Stimulated activated CD4-positive, alpha-beta T cell treated with anti-CD3 and anti-CD28 coated beads, Interleukin-12 subunit alpha, Interleukin-12 subunit beta, amount 100 ng/mL, for 48 hours (primary cell): ENCODE measurements at regions not wholly inside any gene's neighbourhood (a gene's known extent, or its start where the extent isn't known, plus 50 kb on each side); places are given as distances from the start of the nearest gene placed in this dataset.
"Not testable (repeated sequence)": the region's sequence is repeated elsewhere in the genome, so short reads cannot be mapped to it uniquely, and the experiment has no call there.

Experiments used
- DNase-seq, 3 donors: peaks; one replicate each; pipeline ENCODE4 v3.0.0-alpha.2; 2020; ENCODE audit warnings: low read depth in 2 of 3, low spot score in 1 of 3

DNA sequence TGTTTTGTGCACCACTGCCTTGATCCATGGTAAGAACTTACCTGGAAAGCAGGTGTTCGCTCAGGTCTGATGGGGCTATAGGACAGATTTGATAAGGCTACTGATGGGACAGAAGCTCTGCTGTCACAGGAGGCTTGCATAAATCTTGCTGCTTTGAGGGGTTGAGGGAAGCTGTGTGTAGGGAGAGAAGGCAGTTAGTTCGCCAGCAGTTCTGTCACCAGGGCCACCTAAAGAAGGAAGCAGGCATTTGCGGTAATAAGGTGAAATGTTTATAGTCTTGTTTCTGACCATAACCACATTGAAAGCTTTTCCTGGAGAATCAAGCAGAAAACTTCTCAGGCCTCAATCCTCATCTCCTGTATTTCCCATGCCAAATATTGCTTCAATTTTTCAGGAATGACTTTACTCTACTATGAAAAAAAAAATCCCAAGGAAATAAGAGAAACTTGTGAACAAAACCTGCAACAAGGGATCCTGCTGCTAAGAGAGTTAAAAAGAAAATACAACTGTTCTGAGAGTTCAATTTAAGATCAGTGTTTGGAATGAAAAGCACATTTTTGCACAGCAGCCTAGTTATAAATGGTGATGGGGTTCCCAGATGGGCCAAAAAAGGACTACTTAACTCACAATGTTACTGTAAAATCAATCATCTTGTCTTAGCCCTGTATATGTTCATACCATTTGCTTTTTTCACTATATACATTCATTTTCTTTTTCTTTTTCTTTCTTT, 122.0 kb upstream of the RANBP3L start:
- DNase-seq: no peak

DNA sequence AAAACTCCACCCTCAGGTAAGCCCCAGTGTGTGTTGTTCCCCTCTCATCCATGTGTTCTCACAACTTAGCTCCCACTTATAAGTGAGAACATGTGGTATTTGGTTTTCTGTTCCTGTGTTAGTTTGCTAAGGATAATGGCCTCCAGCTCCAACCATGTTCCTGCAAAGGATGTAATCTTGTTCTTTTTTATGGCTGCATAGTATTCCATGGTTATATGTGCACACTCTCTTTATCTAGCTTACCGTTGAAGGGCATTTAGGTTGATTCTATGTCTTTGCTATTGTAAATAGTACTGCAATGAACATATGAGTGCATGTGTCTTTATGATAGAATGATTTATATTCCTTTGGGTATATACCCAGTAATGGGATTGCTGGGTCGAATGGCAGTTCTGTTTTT, 124.4 kb upstream of the RANBP3L start:
- not testable (repeated sequence) for DNase-seq

DNA sequence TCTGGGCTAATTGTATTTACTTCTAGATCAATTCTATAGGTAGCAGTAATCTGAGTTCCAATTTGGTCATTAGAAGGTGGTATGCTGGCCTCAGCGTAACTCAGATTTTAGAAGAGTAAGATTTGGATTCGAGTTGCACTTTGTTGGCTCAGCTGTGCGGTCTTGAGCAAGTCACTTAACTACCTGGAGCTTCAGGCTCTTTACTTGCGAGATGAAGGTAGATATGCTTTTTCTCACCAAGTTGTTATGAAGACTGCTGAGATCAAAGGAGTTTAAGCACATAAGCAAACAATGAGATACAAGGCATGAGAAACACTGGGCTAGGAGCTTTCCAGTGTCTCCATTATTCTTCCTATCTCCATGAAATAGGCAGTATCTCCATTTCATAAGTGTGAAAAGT, 133.8 kb upstream of the RANBP3L start:
- no peak for DNase-seq

DNA sequence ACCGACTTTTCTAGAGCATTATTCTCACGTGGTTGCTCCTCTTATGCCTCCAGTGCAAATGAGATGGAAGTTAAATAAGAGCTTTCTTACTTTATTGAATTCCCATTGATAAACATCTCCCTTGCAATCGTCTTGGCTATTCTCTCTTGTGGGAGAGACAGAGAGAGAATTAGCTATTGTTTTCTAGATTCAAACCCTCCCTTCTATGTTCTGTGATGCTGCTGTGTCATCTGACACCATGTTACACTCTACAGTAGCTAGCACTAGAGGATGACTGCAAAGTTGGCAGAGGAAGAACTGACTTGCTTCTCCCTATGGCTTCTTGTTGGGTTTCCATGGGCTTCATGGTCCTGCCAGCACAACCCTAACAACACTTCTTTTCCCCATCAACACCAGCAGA, 134.6 kb upstream of the RANBP3L start:
- DNase-seq: no peak

DNA sequence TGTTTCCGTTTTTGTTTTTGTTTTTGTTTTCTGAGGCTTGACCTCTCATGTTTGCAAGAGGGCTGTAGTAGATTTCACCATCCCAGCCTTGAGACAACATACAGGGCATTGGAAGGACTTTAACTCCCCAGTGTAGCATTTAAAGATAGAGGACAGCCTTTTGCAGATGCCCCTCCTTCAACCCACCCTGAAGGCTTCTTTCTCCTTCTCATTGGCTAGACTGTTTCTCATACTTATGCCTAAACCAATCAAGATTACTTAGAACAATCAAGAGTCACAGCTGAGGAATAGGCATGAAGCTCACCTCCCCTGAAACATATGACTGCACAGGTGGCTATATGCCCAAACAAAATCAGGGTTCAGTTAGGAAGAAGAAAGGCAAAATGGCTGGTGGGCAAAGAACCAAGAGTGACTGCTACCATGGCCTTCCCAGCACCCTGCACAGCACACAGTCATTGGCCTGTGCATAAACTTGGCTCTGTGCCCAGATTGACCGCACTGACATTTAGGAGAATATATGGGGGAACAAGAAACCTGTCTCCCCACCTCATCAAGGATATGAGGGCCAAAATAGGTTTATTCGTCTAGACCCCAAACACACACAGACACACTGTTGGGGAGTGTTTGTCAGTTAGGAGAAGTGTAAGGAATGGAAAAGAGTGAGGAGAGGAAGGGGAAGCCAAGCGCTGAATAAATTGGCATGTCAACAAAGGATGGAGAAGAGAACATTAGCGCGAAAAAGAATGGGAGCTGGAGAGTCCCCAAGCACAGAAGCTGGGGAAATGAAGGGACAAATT, 137.3 kb upstream of the RANBP3L start:
- no peak for DNase-seq

DNA sequence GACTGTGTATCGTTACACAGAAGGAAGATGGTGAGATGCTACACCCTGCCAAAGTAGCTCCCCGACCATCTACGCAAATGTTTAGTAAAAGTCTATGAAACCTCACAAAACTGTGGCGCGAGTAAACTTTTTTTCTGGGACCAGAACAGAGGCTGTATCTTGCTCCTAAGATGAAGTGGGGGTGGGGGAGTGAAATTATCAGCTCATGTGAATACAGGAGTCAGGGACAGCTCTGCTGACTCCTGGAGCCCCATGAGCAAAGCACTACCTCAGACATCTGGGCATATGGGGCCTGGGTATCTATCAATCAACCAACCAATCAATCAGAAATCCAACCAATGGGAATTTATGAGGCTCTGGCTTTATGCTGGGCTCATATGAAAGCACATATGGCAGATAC, 138.6 kb upstream of the RANBP3L start:
- DNase-seq: no peak

DNA sequence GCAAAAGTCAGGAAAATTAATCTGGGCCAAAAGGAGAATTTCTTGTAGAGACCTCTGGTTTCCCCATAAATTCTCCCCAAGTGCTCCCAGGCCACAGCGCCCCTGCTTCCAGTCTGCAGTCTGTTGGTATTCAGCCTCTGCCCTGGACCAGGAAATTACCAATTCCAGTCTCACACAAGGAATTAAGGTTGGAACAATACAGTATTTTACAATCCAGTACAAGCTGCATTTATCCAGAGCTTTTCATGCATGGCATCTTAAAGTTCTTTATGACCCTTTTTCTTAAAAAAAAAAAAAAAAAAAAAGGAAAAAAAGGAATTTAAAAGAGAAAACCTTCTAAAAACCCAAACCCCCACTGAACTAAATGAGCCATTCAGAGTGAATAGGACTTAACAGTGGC, 139.6 kb upstream of the RANBP3L start:
- DNase-seq: no peak

DNA sequence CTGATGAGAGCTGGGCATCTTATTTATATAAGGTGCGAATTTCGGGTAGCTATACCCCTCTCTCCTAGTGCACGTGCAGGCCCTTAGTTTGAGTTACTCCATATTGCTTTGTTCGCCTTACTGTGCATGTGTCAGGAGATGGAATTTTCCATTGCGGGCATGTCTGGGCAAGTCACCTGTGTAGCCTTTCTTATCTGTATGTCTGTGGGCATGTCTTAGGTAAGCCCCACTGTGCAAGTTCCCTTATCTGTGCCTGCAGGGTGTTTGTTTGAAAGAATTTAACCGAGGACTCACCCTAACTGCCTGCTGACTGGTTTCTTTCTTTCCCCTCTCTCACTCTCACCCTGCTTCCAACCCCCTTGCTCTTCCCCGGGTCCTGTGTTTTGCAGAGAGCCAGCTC, 140.7 kb upstream of the RANBP3L start:
- DNase-seq: no peak

DNA sequence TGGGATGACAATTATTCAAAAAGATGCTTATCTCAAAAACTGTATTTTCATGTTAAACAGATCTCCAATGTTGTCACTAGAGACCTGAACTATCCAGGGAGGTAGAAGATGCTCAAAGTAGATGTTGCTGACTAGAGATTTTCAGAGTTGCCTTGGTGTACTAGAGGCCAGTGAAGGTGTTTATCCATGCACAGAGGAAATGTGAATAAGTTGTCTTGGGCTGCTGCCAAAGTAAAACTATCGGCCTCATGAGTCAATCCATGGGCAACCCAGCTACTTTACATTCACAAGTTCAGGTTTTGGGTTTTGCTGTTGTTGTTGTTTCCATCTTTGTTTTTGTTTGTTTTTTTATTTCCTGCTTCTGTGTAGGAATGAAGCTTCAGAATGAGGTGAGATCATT, 141.1 kb upstream of the RANBP3L start:
- DNase-seq: no peak

DNA sequence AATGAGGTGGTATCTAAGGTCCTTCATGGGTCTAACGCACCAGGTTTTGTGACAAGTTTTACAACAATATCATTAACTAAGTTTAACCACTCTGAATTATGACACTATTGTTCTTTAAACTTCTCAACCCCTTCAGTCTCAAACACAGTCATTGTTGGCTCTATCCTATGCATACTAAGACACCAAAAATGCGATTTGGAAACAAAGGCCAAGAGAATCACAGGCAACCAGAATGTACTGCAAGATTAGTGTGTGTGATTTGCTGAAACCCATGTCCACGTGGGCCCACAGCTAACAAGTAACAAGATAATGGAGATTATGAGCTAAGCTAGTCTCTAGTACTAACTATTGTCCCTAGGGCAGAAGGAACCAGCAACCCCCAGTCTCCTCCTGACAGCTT, 142.2 kb upstream of the RANBP3L start:
- DNase-seq: no peak

DNA sequence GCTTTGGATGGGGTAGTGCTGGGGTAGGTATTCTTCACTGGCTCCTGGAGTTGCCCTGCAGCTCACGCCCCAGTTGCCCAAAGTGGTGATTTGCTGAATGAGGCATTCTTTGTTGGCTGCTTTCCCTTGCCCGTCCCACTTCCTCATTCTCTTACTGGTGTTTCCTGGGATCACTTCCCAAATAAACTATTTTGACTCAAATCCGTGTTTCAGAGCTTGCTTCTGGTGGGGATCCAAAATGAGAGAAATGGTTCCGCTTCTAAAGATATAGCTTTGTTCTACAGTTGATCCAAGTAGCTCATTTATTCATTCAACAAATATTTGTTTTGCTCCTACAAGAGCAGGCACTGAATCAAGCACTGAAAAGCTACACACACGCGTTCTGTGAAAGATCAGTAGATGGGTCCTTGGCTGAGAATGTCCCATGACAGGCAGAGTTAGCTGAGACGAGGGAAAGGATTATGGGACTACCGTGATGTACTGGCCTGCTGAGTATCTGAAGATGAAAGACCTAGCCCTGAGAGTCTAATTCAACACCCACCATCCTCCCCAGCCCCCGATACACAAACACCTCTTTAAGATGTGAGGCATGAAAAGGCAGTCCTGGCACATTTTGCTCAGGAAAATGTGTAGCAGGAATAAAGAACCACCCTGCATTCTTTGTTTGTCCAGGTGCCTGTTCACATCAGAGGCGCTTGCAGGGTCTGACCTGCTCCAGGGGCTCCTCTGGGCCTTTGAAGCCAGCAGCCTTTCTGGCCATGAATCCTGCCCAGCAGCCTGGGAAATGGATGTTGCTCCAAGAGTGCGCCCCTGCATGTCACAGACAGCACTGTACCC, 143.1 kb upstream of the RANBP3L start:
- no peak for DNase-seq

DNA sequence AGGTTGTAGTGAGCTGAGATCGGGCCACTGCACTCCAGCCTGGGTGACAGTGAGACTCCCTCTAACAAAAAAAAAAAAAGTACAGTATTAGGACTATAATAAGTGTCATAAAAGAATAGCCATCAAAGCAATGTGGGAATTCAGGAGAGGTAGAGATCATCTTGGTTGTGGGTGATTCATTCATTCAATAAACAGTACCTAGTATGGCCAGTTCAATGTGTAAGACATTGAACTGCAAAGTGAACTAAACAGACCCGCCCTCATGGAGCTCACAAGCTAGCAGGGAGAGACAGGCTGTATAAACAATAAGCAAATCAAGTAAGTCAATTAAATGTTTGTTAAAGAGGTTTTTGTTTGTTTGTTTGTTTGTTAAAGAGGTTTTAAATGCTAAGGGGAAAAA, 146.1 kb upstream of the RANBP3L start:
- DNase-seq: no peak

DNA sequence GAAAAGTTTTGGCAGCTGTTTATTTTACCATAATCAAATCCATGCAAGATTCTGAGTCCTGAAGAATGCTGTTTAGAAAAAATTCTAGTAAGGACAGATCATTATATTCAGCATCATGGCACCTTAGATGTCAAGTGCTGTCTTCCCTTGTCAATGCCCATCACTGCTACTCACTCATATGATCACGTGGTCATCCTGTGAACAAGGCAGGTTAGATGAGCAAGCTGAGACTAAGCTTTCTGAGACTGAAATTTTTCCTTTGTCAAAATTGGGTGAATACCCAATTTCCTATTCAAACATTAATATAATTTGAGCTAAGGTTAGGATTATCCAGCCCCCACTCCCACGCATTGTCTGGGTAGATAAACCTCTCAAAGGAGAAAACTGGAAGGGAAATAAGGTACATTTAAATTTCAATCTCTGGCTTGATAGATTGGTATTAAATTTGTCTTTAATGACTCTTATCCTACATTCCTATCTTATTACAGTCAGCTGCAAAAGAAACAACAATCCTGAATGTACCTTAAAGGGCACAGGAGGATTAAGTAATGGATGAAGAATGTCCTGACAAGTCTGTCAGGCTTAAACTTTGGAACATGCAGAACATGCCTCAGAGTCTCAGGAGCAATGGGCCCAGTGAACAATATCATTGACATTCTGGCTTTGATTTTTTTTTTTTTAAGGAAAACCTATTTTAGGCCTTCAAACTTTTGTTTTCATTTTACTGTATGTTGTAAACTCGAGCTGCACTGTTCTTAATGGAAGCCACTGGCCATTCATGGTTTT, 148.7 kb upstream of the RANBP3L start:
- DNase-seq: no peak

DNA sequence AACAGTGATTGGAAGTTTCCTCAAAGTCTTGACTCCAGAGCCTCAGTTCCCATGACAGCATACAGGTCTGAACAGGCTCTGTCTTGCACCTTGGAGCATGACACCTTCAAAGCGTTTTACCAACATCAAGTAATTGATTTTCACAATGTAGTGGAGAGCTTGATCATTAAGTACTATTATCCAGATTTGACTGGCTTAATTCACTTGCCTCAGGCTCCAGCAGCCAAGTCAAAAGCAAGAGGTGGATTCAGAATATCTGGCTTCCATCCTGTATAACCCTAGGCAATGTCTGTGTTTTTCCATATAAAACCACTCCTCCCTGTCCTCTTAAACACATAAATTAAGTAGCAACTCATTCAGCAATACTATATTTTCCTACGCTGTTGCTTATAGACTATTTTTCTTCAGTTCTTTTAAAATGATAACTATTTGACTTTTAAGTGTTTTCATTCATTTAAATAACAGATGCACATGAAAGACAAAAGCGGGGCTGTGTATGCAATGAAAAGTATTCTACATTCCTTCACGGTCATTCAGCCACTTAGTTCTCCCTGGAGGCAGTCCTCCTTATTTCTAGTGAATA, 150.8 kb upstream of the RANBP3L start:
- no peak for DNase-seq

DNA sequence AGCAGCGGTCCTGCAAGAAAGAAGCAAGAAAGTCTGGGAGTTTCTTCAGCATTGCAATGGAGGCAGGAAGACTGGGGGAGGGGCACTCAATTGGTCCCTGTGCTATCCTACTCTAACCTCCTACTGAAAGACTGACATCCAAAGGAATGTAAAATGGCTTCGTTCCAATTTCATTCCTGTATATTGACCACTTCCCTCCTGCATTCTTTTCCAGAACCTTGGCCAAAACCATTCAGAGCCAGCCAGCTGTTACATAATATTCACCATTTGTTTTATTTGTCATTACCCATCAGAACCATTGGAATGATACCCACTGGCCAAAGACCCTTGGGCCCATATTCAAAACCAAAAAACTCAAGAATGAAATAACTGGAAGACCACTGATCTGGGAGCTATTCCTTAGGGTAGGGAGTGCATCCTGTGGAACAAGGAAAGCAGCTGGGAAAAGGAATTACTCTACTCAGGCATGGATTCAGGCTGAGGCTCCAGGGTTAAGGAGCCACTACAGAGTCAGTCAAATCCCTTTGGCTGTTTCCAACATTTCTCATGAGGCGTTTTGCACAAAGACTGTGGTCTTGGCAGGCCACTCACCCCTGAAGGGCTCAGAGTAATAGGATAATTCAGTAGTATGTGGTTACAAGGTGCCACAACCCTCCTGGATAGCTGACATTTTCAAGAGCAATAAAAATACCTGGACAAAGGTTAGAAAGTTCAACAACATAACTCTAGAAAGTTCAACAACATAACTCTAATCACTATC, 148.7 kb upstream of the SLC1A3 start:
- no peak for DNase-seq

DNA sequence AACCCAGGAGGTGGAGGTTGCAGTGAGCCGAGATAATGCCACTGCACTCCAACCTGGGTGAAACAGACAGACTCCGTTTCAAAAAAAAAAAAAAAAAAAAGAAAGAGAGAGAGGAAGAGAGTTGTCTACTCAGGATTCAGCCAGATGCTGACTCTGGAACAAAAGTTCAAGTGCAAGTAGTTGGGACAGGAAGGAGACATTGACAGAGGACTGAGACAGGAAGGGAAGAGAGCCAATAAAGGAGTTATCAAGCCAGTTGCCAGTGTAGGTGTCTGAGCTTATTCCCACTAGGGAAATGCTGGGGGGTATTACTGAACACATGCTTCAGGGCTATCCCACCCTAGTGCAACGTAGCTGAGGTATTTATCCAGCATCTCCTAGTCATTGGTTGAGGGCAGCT, 147.7 kb upstream of the SLC1A3 start:
- no peak for DNase-seq

DNA sequence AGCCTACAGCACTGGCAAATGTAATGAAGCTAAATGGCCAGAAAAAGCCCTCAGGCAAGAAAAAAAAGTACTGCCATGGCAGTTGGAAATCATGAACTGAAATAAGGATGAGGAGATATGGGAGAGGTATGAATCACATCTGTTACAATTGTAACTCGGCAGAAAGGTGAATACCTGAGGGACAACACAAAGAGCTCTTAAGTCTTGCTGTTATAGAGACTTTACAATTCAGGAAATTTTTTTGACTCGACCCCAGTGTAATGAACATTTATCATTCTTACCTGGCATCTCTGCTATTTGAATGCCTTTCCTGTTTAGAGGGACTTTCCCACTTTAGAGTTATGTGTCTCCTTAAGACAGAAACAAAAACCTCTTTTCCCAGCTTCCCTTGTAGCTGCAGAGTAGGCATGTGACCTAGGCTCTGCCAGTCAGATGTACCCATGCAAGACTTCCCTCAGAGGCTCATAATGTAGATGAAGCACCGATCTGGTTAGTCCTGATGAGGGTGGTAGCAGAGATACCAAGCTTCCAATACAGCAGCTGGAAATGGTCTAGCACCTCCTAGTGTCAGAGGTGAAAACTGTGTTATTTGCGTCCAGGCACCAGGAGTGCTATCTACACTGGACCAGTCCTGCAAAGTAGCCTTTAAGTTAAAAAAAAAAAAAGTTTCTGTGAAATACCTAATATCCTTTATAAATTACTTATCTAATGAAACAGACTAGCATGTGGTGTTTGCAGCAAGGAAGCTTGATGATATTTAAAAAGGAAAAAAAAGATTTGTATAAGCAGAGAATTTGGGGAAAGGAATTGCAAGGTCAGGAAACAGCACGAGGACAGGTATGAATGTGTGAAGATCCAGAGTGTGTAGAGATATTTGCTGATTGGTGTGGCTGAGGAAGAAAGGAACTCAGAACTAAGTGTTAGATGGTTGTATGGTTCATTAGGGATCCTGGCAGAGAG, 146.9 kb upstream of the SLC1A3 start:
- DNase-seq: no peak

DNA sequence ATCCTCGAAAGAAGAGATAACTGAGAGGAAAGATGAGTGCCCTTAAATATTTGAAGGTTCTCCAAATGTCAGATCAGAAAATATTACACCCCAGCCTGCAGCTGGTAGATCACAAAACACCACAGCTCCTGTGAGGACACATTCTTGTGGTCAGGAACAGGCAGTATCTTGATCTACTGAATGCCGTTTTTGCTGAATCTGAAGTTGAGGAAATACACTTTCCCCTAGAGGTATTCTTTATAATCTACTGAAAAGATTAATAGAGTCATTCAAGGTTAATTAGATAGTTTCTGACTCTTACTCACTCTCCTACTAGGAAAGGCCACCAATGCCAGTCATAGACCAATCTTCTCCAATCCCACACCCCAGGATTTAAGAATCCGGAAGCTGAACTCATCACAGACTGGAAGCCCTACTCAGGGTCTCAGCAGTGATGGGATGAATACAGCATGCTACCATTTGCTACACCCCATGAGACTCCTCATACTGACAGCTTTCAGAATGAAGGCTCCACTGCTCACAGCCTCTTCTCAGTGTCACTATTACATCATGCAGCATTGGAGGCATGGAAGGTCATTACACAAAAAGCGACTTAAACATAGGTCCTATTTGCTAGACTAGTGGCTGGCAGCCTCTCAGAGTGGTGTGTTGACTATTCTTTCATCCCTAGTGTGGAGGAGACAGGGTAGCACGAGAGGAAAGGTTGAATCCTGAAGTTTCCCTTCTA, 143.9 kb upstream of the SLC1A3 start:
- DNase-seq: no peak
